ENCODE measurements at regions not wholly inside any gene's neighbourhood (a gene's known extent, or its start where the extent isn't known, plus 50 kb on each side); places are given as distances from the start of the nearest gene placed in this dataset.

DNA sequence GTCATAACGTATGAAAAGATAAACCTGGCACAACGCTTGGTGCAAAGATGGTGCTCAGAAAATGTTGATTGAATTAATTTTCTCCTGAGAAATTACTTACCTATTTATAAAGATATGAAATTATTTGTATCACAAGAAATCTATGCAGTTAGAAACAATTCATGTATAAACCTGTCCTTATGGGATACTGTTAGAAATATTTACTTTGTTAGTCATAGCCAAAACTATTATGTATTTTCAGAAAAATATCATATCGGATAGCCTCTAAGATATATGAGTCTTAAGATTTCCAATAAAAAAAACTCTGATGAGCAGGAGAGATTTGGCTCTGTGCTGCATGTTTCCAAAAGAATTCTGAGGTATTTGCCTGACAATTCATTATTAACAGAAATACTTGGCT is 880.7 kb downstream of the LRRTM4 start:
- TF ChIP-seq POLR2AphosphoS5 (IDR thresholded peaks at IDR 0.05; ENCODE audit: insufficient read depth, low read depth, low read length) (no peak), POLR2A (IDR thresholded peaks at IDR 0.05; ENCODE audit: low read depth, low read length) (no peak)

Data from endothelial cell of umbilical vein (primary cell).